Peyer's patch (tissue), 4 donors: ENCODE measurements at regions not wholly inside any gene's neighbourhood (a gene's known extent, or its start where the extent isn't known, plus 50 kb on each side); places are given as distances from the start of the nearest gene placed in this dataset.

ENCODE experiments used
- CTCF ChIP-seq, 6 experiments: fragments of 450-650 bp in 4 of 6; fragments of 200-600 bp in 2 of 6; sonication (generic) in 1 of 6; IDR thresholded peaks; one replicate each; pipeline ENCODE4 v1.5.1; 2017 to 2019; ENCODE audit warnings: antibody characterized with exemption in 6 of 6, mild to moderate bottlenecking in 3 of 6, moderate library complexity in 1 of 6
- POLR2A ChIP-seq, 2 donors: fragments of 450-650 bp; IDR thresholded peaks; one replicate each; pipeline ENCODE4 v1.5.1; 2017; ENCODE audit warnings: antibody characterized with exemption in 2 of 2, mild to moderate bottlenecking in 2 of 2, moderate library complexity in 2 of 2

- TF ChIP-seq CTCF (IDR thresholded peaks at IDR 0.05) (no peak), POLR2A (IDR thresholded peaks at IDR 0.05) (no peak)
Measured at GRCh38 chr3:181637456-181637855, 74.3 kb upstream of the SOX2 start.
